Vagina (tissue), 2 donors: ENCODE measurements at regions not wholly inside any gene's neighbourhood (a gene's known extent, or its start where the extent isn't known, plus 50 kb on each side); places are given as distances from the start of the nearest gene placed in this dataset.

ENCODE experiments used
- POLR2AphosphoS5 ChIP-seq, 2 donors: sonication (generic); formaldehyde crosslinking; IDR thresholded peaks; one replicate each; pipeline ENCODE4 v1.9.0; 2017; ENCODE audit warnings: antibody characterized with exemption in 2 of 2, mild to moderate bottlenecking in 2 of 2, low read depth in 1 of 2; ENCODE audit not compliant: insufficient read depth in 1 of 2
- TF ChIP-seq, protein P1 (sequence below), 3 experiments: fragments of 450-650 bp in 2 of 3; fragments of 200-600 bp in 1 of 3; sonication (generic) in 1 of 3; IDR thresholded peaks; one replicate each; pipeline ENCODE4 v1.5.1; 2017 to 2019; ENCODE audit warnings: antibody characterized with exemption in 3 of 3, mild to moderate bottlenecking in 2 of 3, moderate library complexity in 2 of 3

GRCh38 chr2:40719414-40719813, 267.5 kb upstream of the SLC8A1 start:
- TF ChIP-seq, protein P1, sequence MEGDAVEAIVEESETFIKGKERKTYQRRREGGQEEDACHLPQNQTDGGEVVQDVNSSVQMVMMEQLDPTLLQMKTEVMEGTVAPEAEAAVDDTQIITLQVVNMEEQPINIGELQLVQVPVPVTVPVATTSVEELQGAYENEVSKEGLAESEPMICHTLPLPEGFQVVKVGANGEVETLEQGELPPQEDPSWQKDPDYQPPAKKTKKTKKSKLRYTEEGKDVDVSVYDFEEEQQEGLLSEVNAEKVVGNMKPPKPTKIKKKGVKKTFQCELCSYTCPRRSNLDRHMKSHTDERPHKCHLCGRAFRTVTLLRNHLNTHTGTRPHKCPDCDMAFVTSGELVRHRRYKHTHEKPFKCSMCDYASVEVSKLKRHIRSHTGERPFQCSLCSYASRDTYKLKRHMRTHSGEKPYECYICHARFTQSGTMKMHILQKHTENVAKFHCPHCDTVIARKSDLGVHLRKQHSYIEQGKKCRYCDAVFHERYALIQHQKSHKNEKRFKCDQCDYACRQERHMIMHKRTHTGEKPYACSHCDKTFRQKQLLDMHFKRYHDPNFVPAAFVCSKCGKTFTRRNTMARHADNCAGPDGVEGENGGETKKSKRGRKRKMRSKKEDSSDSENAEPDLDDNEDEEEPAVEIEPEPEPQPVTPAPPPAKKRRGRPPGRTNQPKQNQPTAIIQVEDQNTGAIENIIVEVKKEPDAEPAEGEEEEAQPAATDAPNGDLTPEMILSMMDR (IDR thresholded peaks at IDR 0.05), result no peak
- TF ChIP-seq POLR2AphosphoS5 (IDR thresholded peaks at IDR 0.05; ENCODE audit: insufficient read depth in 1 of 2, low read depth in 1 of 2), result no peak
